Ovary (tissue), 7 donors: ENCODE measurements at regions not wholly inside any gene's neighbourhood (a gene's known extent, or its start where the extent isn't known, plus 50 kb on each side); places are given as distances from the start of the nearest gene placed in this dataset.

Experiments
- DNase-seq, 5 donors: peaks; one replicate each; pipeline ENCODE4 v3.0.0-alpha.2; 2019 to 2020
- H3K27ac ChIP-seq, 2 donors: fragments of 200-600 bp; one replicate each; pipeline versions ENCODE4 v1.5.1 to v1.8.0; 2019 to 2022
- H3K27me3 ChIP-seq: fragments of 200-600 bp; one replicate; pipeline ENCODE4 v1.8.0; 2022
- H3K36me3 ChIP-seq: fragments of 200-600 bp; sonication (generic); one replicate; pipeline ENCODE4 v1.5.1; 2019
- H3K4me1 ChIP-seq: one replicate; pipeline ENCODE4 v1.8.1; 2013; ENCODE audit warnings: mild to moderate bottlenecking, moderate library complexity; ENCODE audit not compliant: insufficient read depth
- H3K4me3 ChIP-seq: fragments of 200-600 bp; sonication (generic); one replicate; pipeline ENCODE4 v1.5.1; 2017
- H3K9me3 ChIP-seq, 2 donors: fragments of 200-600 bp in 1 of 2; sonication (generic) in 1 of 2; one replicate each; pipeline versions ENCODE4 v1.5.1 to v1.8.1; 2013 to 2019; ENCODE audit warnings: mild to moderate bottlenecking in 1 of 2, moderate library complexity in 1 of 2
- CTCF ChIP-seq, 3 donors: fragments of 450-650 bp in 2 of 3; fragments of 200-600 bp in 1 of 3; IDR thresholded peaks; one replicate each; pipeline versions ENCODE4 v1.5.1 to v1.8.0; 2016 to 2022; ENCODE audit warnings: antibody characterized with exemption in 3 of 3, mild to moderate bottlenecking in 1 of 3
- EP300 ChIP-seq: sonication (generic); formaldehyde crosslinking; IDR thresholded peaks from one replicate; pipeline ENCODE4 v1.6.1; 2017; ENCODE audit warnings: antibody characterized with exemption
- POLR2A ChIP-seq: fragments of 450-650 bp; IDR thresholded peaks from one replicate; pipeline ENCODE4 v1.6.1; 2017; ENCODE audit warnings: antibody characterized with exemption, mild to moderate bottlenecking, moderate library complexity
- WGBS, 3 donors: extraction: QIAGEN DNeasy Blood & Tissue Kit in 1 of 3; methylation state at CpG; one replicate each; pipeline versions ENCODE4 v1.1.5 to v1.1.7; 2013 to 2017; 5-methylcytosine and 5-hydroxymethylcytosine counted together
- intact Hi-C, 4 donors: fragments of 100-400 bp; cut with DNase I; formaldehyde crosslinking; loops; one replicate each; pipeline versions ENCODE4 v1.11.0 to v1.15.1; 2022 to 2023
- donor health status: DM: no; HTN: no; CAD: no; lungs with moderate emphysema.
- donor health status: DM: no; HTN: no; CAD: no.
- donor health status: Bipolar disorder and iron deficiency.
- donor health status: DM: no; HTN: no; CAD: no.
- donor health status: DM: yes; HTN: yes; CAD: no.

DNA sequence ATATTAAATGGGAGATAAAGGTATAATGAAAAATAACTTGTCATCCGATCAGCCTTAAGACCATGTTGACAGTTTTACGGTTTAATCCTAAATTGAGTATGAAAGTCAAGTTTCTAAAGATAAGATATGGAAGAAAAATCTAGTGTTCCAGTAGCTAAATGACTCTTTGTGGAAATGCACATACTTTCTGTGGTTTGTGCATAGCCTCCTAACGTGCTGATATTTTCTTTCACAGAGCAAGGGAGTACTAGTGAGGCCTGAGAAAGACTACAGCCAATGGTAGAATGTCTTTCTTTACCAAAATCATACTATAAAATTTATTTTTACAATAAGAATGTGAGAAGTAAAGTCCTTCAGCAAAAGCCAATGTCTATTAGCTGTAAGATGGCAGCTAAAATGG lies 430.6 kb upstream of the RGMA start:
- Histone ChIP-seq H3K9me3 (no peaks in the 10 kb centered on the region), H3K4me1 (no peaks in the 10 kb centered on the region), H3K27ac (no peak overlapping the region), H3K36me3 (no peaks in the 10 kb centered on the region), H3K4me3 (no peak overlapping the region), H3K27me3 (no peaks in the 10 kb centered on the region)
- intact Hi-C loops = no loop called here
- 46 to 60% (median 60%) methylated on average over 3 of the region's 3 CpGs for WGBS, 3 donors
- no peak for TF ChIP-seq CTCF (IDR thresholded peaks at IDR 0.05)
- TF ChIP-seq EP300 = no peak
- TF ChIP-seq POLR2A = no peak
- no peak for DNase-seq

GRCh38 chr15:93517176-93517575 lies 428.2 kb upstream of the RGMA start:
- Histone ChIP-seq H3K4me1 (no peaks in the 10 kb centered on the region), H3K36me3 (no peaks in the 10 kb centered on the region), H3K9me3 (no peaks in the 10 kb centered on the region), H3K27ac (no peak overlapping the region), H3K27me3 (no peaks in the 10 kb centered on the region), H3K4me3 (no peak overlapping the region)
- WGBS, 3 donors = 72 to 76% (median 75%) methylated on average over 3 of the region's 3 CpGs
- no peak for DNase-seq
- intact Hi-C loops = no loop called here
- TF ChIP-seq POLR2A (no peak), EP300 (no peak), CTCF (IDR thresholded peaks at IDR 0.05) (no peak)

GRCh38 chr15:93515256-93516051 lies 426.4 kb upstream of the RGMA start:
- intact Hi-C loops = no loop called here
- H3K27me3 ChIP-seq = no peaks in the 10 kb centered on the region
- DNase-seq = peak in 1 of 5 donors; percentile 44
- no peak overlapping the region for H3K27ac ChIP-seq
- no peak overlapping the region for H3K4me3 ChIP-seq
- TF ChIP-seq CTCF (IDR thresholded peaks at IDR 0.05) (no peak), EP300 (no peak), POLR2A (no peak)
- no peaks in the 10 kb centered on the region for H3K4me1 ChIP-seq
- no peaks in the 10 kb centered on the region for H3K9me3 ChIP-seq
- H3K36me3 ChIP-seq = no peaks in the 10 kb centered on the region
- WGBS, 3 donors = 73 to 77% (median 76%) methylated on average over 5 of the region's 5 CpGs

- DNase-seq = no peak
- H3K9me3 ChIP-seq = no peaks in the 10 kb centered on the region
- no peak for TF ChIP-seq POLR2A
- H3K4me1 ChIP-seq = no peaks in the 10 kb centered on the region
- no peaks in the 10 kb centered on the region for H3K27me3 ChIP-seq
- 59 to 89% (median 72%) methylated on average over 11 of the region's 11 CpGs for WGBS, 3 donors
- no peak overlapping the region for H3K27ac ChIP-seq
- intact Hi-C loops = no loop called here
- no peaks in the 10 kb centered on the region for H3K36me3 ChIP-seq
- no peak overlapping the region for H3K4me3 ChIP-seq
These were observed 417.6 kb upstream of the RGMA start for GRCh38 chr15:93506646-93507045.

GRCh38 chr15:93505506-93505905 lies 416.5 kb upstream of the RGMA start:
- no peak for DNase-seq
- H3K4me1 ChIP-seq = no peaks in the 10 kb centered on the region
- intact Hi-C loops = no loop called here
- WGBS, 3 donors = 93 to 95% (median 94%) methylated on average over 16 of the region's 16 CpGs
- no peak overlapping the region for H3K27ac ChIP-seq
- no peaks in the 10 kb centered on the region for H3K36me3 ChIP-seq
- H3K9me3 ChIP-seq = no peaks in the 10 kb centered on the region
- H3K4me3 ChIP-seq = no peak overlapping the region
- no peaks in the 10 kb centered on the region for H3K27me3 ChIP-seq
- TF ChIP-seq CTCF (IDR thresholded peaks at IDR 0.05) = no peak
- TF ChIP-seq POLR2A = no peak
- no peak for TF ChIP-seq EP300
